IMR-90 (cell line): ENCODE measurements at regions not wholly inside any gene's neighbourhood (a gene's known extent, or its start where the extent isn't known, plus 50 kb on each side); places are given as distances from the start of the nearest gene placed in this dataset.

ENCODE experiments used
- ATAC-seq: fragments of 200-7000 bp; cut with Tn5 transposase; 2 replicates; pipeline ENCODE4 v1.9.1; 2020; ENCODE audit warnings: low read depth, mild to moderate bottlenecking, moderate library complexity
- BruUV-seq: library from RNA; stranded (reverse); fragments of 400-500 nt; replicated peaks from 2 replicates; lab custom pipeline; 2021; lab: Mats Ljungman, UMichigan
- CTCF ChIA-PET: fragments of 300-600 bp; formaldehyde crosslinking; extraction: SDS; loops from one replicate; lab custom pipeline; 2021; ENCODE audit warnings: antibody characterized with exemption; lab: Yijun Ruan, JAX
- POLR2A ChIA-PET: fragments of 300-600 bp; sonication (Branson Sonifier 250); formaldehyde crosslinking; loops from one replicate; lab custom pipeline; 2022; ENCODE audit warnings: antibody characterized with exemption; ENCODE audit not compliant: unreplicated experiment; lab: Charles Lee
- DNase-seq: peaks from one replicate; pipeline ENCODE4 v3.0.0; 2013
- H2AFZ ChIP-seq: replicated peaks from 2 replicates; pipeline ENCODE3; 2013; ENCODE audit warnings: low read length, mild to moderate bottlenecking; ENCODE audit not compliant: poor library complexity
- H2AK5ac ChIP-seq: 2 replicates; pipeline ENCODE4 v1.6.1; 2013; ENCODE audit warnings: low read depth, low read length, inconsistent platforms
- H2AK9ac ChIP-seq: replicated peaks from 2 replicates; pipeline ENCODE3; 2013; ENCODE audit warnings: mild to moderate bottlenecking, low read depth, low read length, moderate library complexity; ENCODE audit not compliant: poor library complexity
- H2BK120ac ChIP-seq: 2 replicates; pipeline ENCODE4 v1.6.1; 2013; ENCODE audit warnings: low read depth, low read length, inconsistent platforms
- H2BK15ac ChIP-seq: 3 replicates; pipeline ENCODE4 v1.6.1; 2013; ENCODE audit warnings: low read depth, low read length, inconsistent platforms
- H2BK20ac ChIP-seq: 2 replicates; pipeline ENCODE4 v1.6.1; 2013; ENCODE audit warnings: low read depth, mild to moderate bottlenecking, inconsistent platforms, low read length, moderate library complexity
- H2BK5ac ChIP-seq: 2 replicates; pipeline ENCODE4 v1.6.1; 2013; ENCODE audit warnings: mild to moderate bottlenecking, low read depth, low read length, inconsistent platforms; ENCODE audit not compliant: poor library complexity, severe bottlenecking
- H3K14ac ChIP-seq: replicated peaks from 2 replicates; pipeline ENCODE4 v1.6.1; 2013; ENCODE audit warnings: low read depth, low read length, inconsistent platforms
- H3K18ac ChIP-seq: 2 replicates; pipeline ENCODE4 v1.6.1; 2013; ENCODE audit warnings: low read depth, low read length, control low read depth
- H3K23ac ChIP-seq: 2 replicates; pipeline ENCODE4 v1.6.1; 2013; ENCODE audit warnings: low read depth, low read length, inconsistent platforms
- H3K27ac ChIP-seq: 2 replicates; pipeline ENCODE4 v1.5.1; 2013; ENCODE audit warnings: mild to moderate bottlenecking, control low read depth, low read length; ENCODE audit not compliant: insufficient read depth
- H3K27me3 ChIP-seq: 2 replicates; pipeline ENCODE4 v1.6.1; 2013; ENCODE audit warnings: low read length; ENCODE audit not compliant: control insufficient read depth, insufficient read depth
- H3K36me3 ChIP-seq: 2 replicates; pipeline ENCODE4 v1.6.1; 2013; ENCODE audit warnings: low read length, mixed read lengths; ENCODE audit not compliant: control insufficient read depth, insufficient read depth
- H3K4ac ChIP-seq: 2 replicates; pipeline ENCODE4 v1.6.1; 2013; ENCODE audit warnings: low read depth, low read length, inconsistent platforms
- H3K4me1 ChIP-seq: 2 replicates; pipeline ENCODE4 v1.6.1; 2013; ENCODE audit warnings: low read length, mixed read lengths; ENCODE audit not compliant: control insufficient read depth, insufficient read depth
- H3K4me2 ChIP-seq: 2 replicates; pipeline ENCODE4 v1.6.1; 2013; ENCODE audit warnings: low read depth, mild to moderate bottlenecking, control low read depth, low read length, moderate library complexity
- H3K4me3 ChIP-seq: 2 replicates; pipeline ENCODE4 v1.5.1; 2013; ENCODE audit warnings: low read depth, mild to moderate bottlenecking, control low read depth, low read length, moderate library complexity; ENCODE audit not compliant: insufficient read depth
- H3K56ac ChIP-seq: 2 replicates; pipeline ENCODE4 v1.6.1; 2013; ENCODE audit warnings: low read length, inconsistent platforms; ENCODE audit not compliant: insufficient read depth; ENCODE audit errors: extremely low read depth
- H3K79me1 ChIP-seq, 2 experiments: 2 replicates each; pipeline ENCODE4 v1.6.1; 2013; ENCODE audit warnings: low read length in 2 of 2, inconsistent platforms in 1 of 2, low read depth in 1 of 2
- H3K9ac ChIP-seq: 2 replicates; pipeline ENCODE4 v1.6.1; 2013; ENCODE audit warnings: low read depth, low read length, control low read depth
- H3K9me1 ChIP-seq: 2 replicates; pipeline ENCODE4 v1.6.1; 2013; ENCODE audit warnings: low read length, inconsistent platforms; ENCODE audit not compliant: insufficient read depth
- H3K9me3 ChIP-seq: 2 replicates; pipeline ENCODE4 v1.6.1; 2013; ENCODE audit warnings: low read length; ENCODE audit not compliant: control insufficient read depth, insufficient read depth
- H4K20me1 ChIP-seq: 2 replicates; pipeline ENCODE4 v1.6.1; 2013; ENCODE audit warnings: low read length, inconsistent platforms; ENCODE audit not compliant: insufficient read depth
- H4K5ac ChIP-seq: 2 replicates; pipeline ENCODE4 v1.6.1; 2013; ENCODE audit warnings: mild to moderate bottlenecking, low read depth, low read length, control low read depth
- H4K8ac ChIP-seq, 2 experiments: 2 replicates each; pipeline ENCODE4 v1.6.1; 2013; ENCODE audit warnings: low read depth in 2 of 2, low read length in 2 of 2, control low read depth in 1 of 2, inconsistent platforms in 1 of 2
- H4K91ac ChIP-seq: 2 replicates; pipeline ENCODE4 v1.6.1; 2013; ENCODE audit warnings: low read depth, low read length, inconsistent platforms; ENCODE audit not compliant: insufficient read depth
- BHLHE40 ChIP-seq: fragments of 150-350 bp; IDR thresholded peaks from 2 replicates; pipeline ENCODE4 v1.6.1; 2016; ENCODE audit warnings: mild to moderate bottlenecking, low read depth, low read length
- CEBPB ChIP-seq: IDR thresholded peaks from 2 replicates; pipeline ENCODE4 v1.6.1; 2012; ENCODE audit warnings: low read depth, low read length, improper control_type of control experiment
- CHD1 ChIP-seq: IDR thresholded peaks from 2 replicates; pipeline ENCODE4 v1.6.1; 2012; ENCODE audit warnings: low read depth, low read length, improper control_type of control experiment
- FOS ChIP-seq: fragments of 150-350 bp; IDR thresholded peaks from 2 replicates; pipeline ENCODE4 v1.6.1; 2016; ENCODE audit warnings: low read depth, low read length
- MAZ ChIP-seq: IDR thresholded peaks from 2 replicates; pipeline ENCODE4 v1.6.1; 2012; ENCODE audit warnings: low read depth, mild to moderate bottlenecking, low read length, improper control_type of control experiment, moderate library complexity, borderline replicate concordance
- MXI1 ChIP-seq: IDR thresholded peaks from 2 replicates; pipeline ENCODE4 v1.6.1; 2012; ENCODE audit warnings: low read depth, mild to moderate bottlenecking, low read length, moderate library complexity, borderline replicate concordance
- NFE2L2 ChIP-seq: fragments of 150-350 bp; IDR thresholded peaks from 2 replicates; pipeline ENCODE4 v1.6.1; 2016; ENCODE audit warnings: low read depth, mild to moderate bottlenecking, low read length
- POLR2A ChIP-seq: IDR thresholded peaks from 2 replicates; pipeline ENCODE4 v1.6.1; 2012; ENCODE audit warnings: mild to moderate bottlenecking, low read depth, low read length
- RAD21 ChIP-seq: IDR thresholded peaks from 2 replicates; pipeline ENCODE4 v1.6.1; 2012; ENCODE audit warnings: low read length, improper control_type of control experiment
- RCOR1 ChIP-seq: IDR thresholded peaks from 2 replicates; pipeline ENCODE4 v1.6.1; 2012; ENCODE audit warnings: mild to moderate bottlenecking, low read length, improper control_type of control experiment; ENCODE audit not compliant: insufficient replicate concordance
- RFX5 ChIP-seq: IDR thresholded peaks from 2 replicates; pipeline ENCODE4 v1.8.0; 2012; ENCODE audit warnings: low read depth, mild to moderate bottlenecking, low read length, moderate library complexity
- SMC3 ChIP-seq: fragments of 150-350 bp; IDR thresholded peaks from 2 replicates; pipeline ENCODE4 v1.6.1; 2016; ENCODE audit warnings: low read depth, mild to moderate bottlenecking, antibody characterized with exemption, low read length, moderate library complexity
- USF2 ChIP-seq: fragments of 150-350 bp; IDR thresholded peaks from 2 replicates; pipeline ENCODE4 v1.6.1; 2017; ENCODE audit warnings: mild to moderate bottlenecking, antibody characterized with exemption, low read length, low read depth
- WGBS, 2 experiments: methylation state at CpG; one replicate each; pipeline versions ENCODE4 v1.1.5 to v1.1.7; 2013; ENCODE audit warnings: missing lambda C conversion rate in 2 of 2; ENCODE audit not compliant: insufficient read length in 1 of 2; ENCODE audit errors: extremely low coverage in 2 of 2; 5-methylcytosine and 5-hydroxymethylcytosine counted together
- dilution Hi-C: fragments of 300-500 bp; cut with HindIII; formaldehyde crosslinking; loops from one replicate; pipeline ENCODE4 v1.14.3; 2018; ENCODE audit warnings: low sequenced_read_pairs; ENCODE audit not compliant: unreplicated experiment
- in situ Hi-C: fragments of 300-500 bp; cut with MboI; formaldehyde crosslinking; loops from 3 replicates; pipeline ENCODE4 v1.14.3; 2019; ENCODE audit warnings: low sequenced_read_pairs, inconsistent platforms, mixed read lengths
- intact Hi-C: fragments of 100-400 bp; cut with micrococcal nuclease; formaldehyde crosslinking; loops from 2 replicates; pipeline ENCODE4 v1.10.0; 2022
- TF ChIP-seq, protein P1 (sequence below): conservative IDR thresholded peaks from 2 replicates; pipeline ENCODE4 v1.5.1; 2012; ENCODE audit warnings: mild to moderate bottlenecking, low read depth, low read length, improper control_type of control experiment
- TF ChIP-seq, protein P2 (sequence below): fragments of 150-350 bp; IDR thresholded peaks from 2 replicates; pipeline ENCODE4 v1.6.1; 2016; ENCODE audit warnings: low read depth, mild to moderate bottlenecking, low read length, moderate library complexity, borderline replicate concordance

GRCh38 chr6:15906420-15907016, 222.4 kb upstream of the MYLIP start:
- Histone ChIP-seq H2BK15ac (no peak overlapping the region), H3K36me3 (no peaks in the 10 kb centered on the region), H3K18ac (no peak overlapping the region), H2BK20ac (no peak overlapping the region), H2BK120ac (no peak overlapping the region), H4K8ac (no peak overlapping the region), H2AK5ac (no peak overlapping the region), H4K5ac (no peak overlapping the region), H3K23ac (no peak overlapping the region), H2AFZ (no peak overlapping the region), H2BK5ac (no peak overlapping the region), H3K27ac (no peak overlapping the region), H3K9ac (no peak overlapping the region), H3K27me3 (peaks cover 9% of the 10 kb centered on the region), H3K4ac (no peak overlapping the region), H4K20me1 (no peaks in the 10 kb centered on the region), H3K79me1 (no peaks in the 10 kb centered on the region), H3K9me1 (no peaks in the 10 kb centered on the region), H3K4me1 (no peaks in the 10 kb centered on the region), H4K91ac (no peak overlapping the region), H2AK9ac (no peak overlapping the region), H3K4me2 (no peak overlapping the region), H3K9me3 (no peaks in the 10 kb centered on the region), H3K14ac (no peak overlapping the region), H3K4me3 (no peak overlapping the region), H3K56ac (no peak overlapping the region)
- ChIA-PET POLR2A (no interaction called here), CTCF (no interaction called here)
- intact Hi-C loops (no loop called here), in situ Hi-C loops (no loop called here), dilution Hi-C loops (no loop called here)
- no TSS peak for BruUV-seq
- no peak for TF ChIP-seq RFX5
- no peak for TF ChIP-seq MXI1
- TF ChIP-seq CEBPB, result no peak
- no peak for TF ChIP-seq NFE2L2
- TF ChIP-seq BHLHE40, result no peak
- no peak for TF ChIP-seq POLR2A
- no peak for TF ChIP-seq FOS
- no peak for TF ChIP-seq USF2
- TF ChIP-seq RAD21, result no peak
- TF ChIP-seq SMC3, result no peak
- TF ChIP-seq, protein P1, sequence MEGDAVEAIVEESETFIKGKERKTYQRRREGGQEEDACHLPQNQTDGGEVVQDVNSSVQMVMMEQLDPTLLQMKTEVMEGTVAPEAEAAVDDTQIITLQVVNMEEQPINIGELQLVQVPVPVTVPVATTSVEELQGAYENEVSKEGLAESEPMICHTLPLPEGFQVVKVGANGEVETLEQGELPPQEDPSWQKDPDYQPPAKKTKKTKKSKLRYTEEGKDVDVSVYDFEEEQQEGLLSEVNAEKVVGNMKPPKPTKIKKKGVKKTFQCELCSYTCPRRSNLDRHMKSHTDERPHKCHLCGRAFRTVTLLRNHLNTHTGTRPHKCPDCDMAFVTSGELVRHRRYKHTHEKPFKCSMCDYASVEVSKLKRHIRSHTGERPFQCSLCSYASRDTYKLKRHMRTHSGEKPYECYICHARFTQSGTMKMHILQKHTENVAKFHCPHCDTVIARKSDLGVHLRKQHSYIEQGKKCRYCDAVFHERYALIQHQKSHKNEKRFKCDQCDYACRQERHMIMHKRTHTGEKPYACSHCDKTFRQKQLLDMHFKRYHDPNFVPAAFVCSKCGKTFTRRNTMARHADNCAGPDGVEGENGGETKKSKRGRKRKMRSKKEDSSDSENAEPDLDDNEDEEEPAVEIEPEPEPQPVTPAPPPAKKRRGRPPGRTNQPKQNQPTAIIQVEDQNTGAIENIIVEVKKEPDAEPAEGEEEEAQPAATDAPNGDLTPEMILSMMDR, result no peak
- TF ChIP-seq RCOR1, result no peak
- TF ChIP-seq CHD1, result no peak
- TF ChIP-seq, protein P2, sequence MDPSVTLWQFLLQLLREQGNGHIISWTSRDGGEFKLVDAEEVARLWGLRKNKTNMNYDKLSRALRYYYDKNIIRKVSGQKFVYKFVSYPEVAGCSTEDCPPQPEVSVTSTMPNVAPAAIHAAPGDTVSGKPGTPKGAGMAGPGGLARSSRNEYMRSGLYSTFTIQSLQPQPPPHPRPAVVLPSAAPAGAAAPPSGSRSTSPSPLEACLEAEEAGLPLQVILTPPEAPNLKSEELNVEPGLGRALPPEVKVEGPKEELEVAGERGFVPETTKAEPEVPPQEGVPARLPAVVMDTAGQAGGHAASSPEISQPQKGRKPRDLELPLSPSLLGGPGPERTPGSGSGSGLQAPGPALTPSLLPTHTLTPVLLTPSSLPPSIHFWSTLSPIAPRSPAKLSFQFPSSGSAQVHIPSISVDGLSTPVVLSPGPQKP, result no peak
- no peak for TF ChIP-seq MAZ
- 76% methylated on average over 3 of the region's 10 CpGs; no CpG with 5 or more reads in 1 of the 2 experiments for WGBS, 2 experiments
- ATAC-seq, result no peak
- no peak for DNase-seq
